Activated naive CD4-positive, alpha-beta T cell treated with anti-CD3 and anti-CD28 coated beads, Interleukin-2, amount 50 U/mL, for 24 hours (primary cell): ENCODE measurements at regions not wholly inside any gene's neighbourhood (a gene's known extent, or its start where the extent isn't known, plus 50 kb on each side); places are given as distances from the start of the nearest gene placed in this dataset.
"Not testable (repeated sequence)": the region's sequence is repeated elsewhere in the genome, so short reads cannot be mapped to it uniquely, and the experiment has no call there.

Experiments used
- H3K27ac Mint-ChIP-seq: one replicate; pipeline ENCODE4 v1.8.0; 2021; ENCODE audit warnings: mild to moderate bottlenecking, mixed read lengths
- H3K27me3 Mint-ChIP-seq: one replicate; pipeline ENCODE4 v1.8.0; 2021; ENCODE audit warnings: mixed read lengths
- H3K36me3 Mint-ChIP-seq: one replicate; pipeline ENCODE4 v1.8.0; 2021; ENCODE audit warnings: mixed read lengths
- H3K4me1 Mint-ChIP-seq: one replicate; pipeline ENCODE4 v1.8.0; 2021; ENCODE audit warnings: mixed read lengths
- H3K4me3 Mint-ChIP-seq: one replicate; pipeline ENCODE4 v1.8.0; 2021; ENCODE audit warnings: mild to moderate bottlenecking, mixed read lengths
- H3K9me3 Mint-ChIP-seq: one replicate; pipeline ENCODE4 v1.8.0; 2021; ENCODE audit warnings: mixed read lengths

- H3K27ac Mint-ChIP-seq, result no peak overlapping the region
- H3K4me1 Mint-ChIP-seq, result no peaks in the 10 kb centered on the region
- no peaks in the 10 kb centered on the region for H3K36me3 Mint-ChIP-seq
- no peaks in the 10 kb centered on the region for H3K27me3 Mint-ChIP-seq
- peaks cover 9% of the 10 kb centered on the region for H3K9me3 Mint-ChIP-seq
- H3K4me3 Mint-ChIP-seq, result no peak overlapping the region
These were observed 161.2 kb upstream of the FRG1 start for GRCh38 chr4:189779281-189779980.

GRCh38 chr4:189780391-189780790, 160.3 kb upstream of the FRG1 start:
- Mint-ChIP-seq H3K27me3 (no peaks in the 10 kb centered on the region), H3K27ac (no peak overlapping the region), H3K9me3 (peaks cover 9% of the 10 kb centered on the region), H3K4me1 (no peaks in the 10 kb centered on the region), H3K36me3 (no peaks in the 10 kb centered on the region), H3K4me3 (no peak overlapping the region)

- H3K27me3 Mint-ChIP-seq, result no peaks in the 10 kb centered on the region
- H3K36me3 Mint-ChIP-seq, result no peaks in the 10 kb centered on the region
- peaks cover 9% of the 10 kb centered on the region for H3K9me3 Mint-ChIP-seq
- no peak overlapping the region for H3K27ac Mint-ChIP-seq
- no peak overlapping the region for H3K4me3 Mint-ChIP-seq
- no peaks in the 10 kb centered on the region for H3K4me1 Mint-ChIP-seq
These were observed 156.0 kb upstream of the FRG1 start for GRCh38 chr4:189784651-189785050.

- H3K4me3 Mint-ChIP-seq, result no peak overlapping the region
- H3K9me3 Mint-ChIP-seq, result peaks cover 9% of the 10 kb centered on the region
- no peaks in the 10 kb centered on the region for H3K4me1 Mint-ChIP-seq
- no peaks in the 10 kb centered on the region for H3K36me3 Mint-ChIP-seq
- H3K27ac Mint-ChIP-seq, result no peak overlapping the region
- no peaks in the 10 kb centered on the region for H3K27me3 Mint-ChIP-seq
These were observed 155.4 kb upstream of the FRG1 start for GRCh38 chr4:189785257-189785656.

- Mint-ChIP-seq H3K27ac (no peak overlapping the region), H3K4me1 (no peaks in the 10 kb centered on the region), H3K9me3 (peaks cover 8% of the 10 kb centered on the region), H3K36me3 (no peaks in the 10 kb centered on the region), H3K4me3 (no peak overlapping the region), H3K27me3 (no peaks in the 10 kb centered on the region)
These were observed 154.2 kb upstream of the FRG1 start for GRCh38 chr4:189786447-189786846.

GRCh38 chr4:189787216-189788031, 153.2 kb upstream of the FRG1 start:
- H3K9me3 Mint-ChIP-seq, result no peaks in the 10 kb centered on the region
- no peaks in the 10 kb centered on the region for H3K4me1 Mint-ChIP-seq
- H3K27me3 Mint-ChIP-seq, result peaks cover 2% of the 10 kb centered on the region
- no peaks in the 10 kb centered on the region for H3K36me3 Mint-ChIP-seq
- H3K27ac Mint-ChIP-seq, result no peak overlapping the region
- no peak overlapping the region for H3K4me3 Mint-ChIP-seq

- no peak overlapping the region for H3K4me3 Mint-ChIP-seq
These were observed 147.6 kb upstream of the FRG1 start for GRCh38 chr4:189792924-189793618.

GRCh38 chr4:189800545-189801088, 140.1 kb upstream of the FRG1 start:
- no peaks in the 10 kb centered on the region for H3K36me3 Mint-ChIP-seq
- H3K4me3 Mint-ChIP-seq, result no peak overlapping the region
- H3K27me3 Mint-ChIP-seq, result no peaks in the 10 kb centered on the region
- H3K4me1 Mint-ChIP-seq, result no peaks in the 10 kb centered on the region
- H3K27ac Mint-ChIP-seq, result no peak overlapping the region
- peaks cover 6% of the 10 kb centered on the region for H3K9me3 Mint-ChIP-seq

More at GRCh38 chr4:189792924-189793618, 147.6 kb upstream of the FRG1 start:
- no peak overlapping the region for H3K27ac Mint-ChIP-seq
- H3K27me3 Mint-ChIP-seq, result peaks cover 2% of the 10 kb centered on the region
- H3K9me3 Mint-ChIP-seq, result no peaks in the 10 kb centered on the region
- no peaks in the 10 kb centered on the region for H3K36me3 Mint-ChIP-seq
- H3K4me1 Mint-ChIP-seq, result peaks cover 6% of the 10 kb centered on the region

GRCh38 chr4:189802884-189803283, 137.8 kb upstream of the FRG1 start:
- Mint-ChIP-seq H3K27ac (no peak overlapping the region), H3K9me3 (peaks cover 6% of the 10 kb centered on the region), H3K4me1 (no peaks in the 10 kb centered on the region), H3K36me3 (no peaks in the 10 kb centered on the region), H3K4me3 (no peak overlapping the region), H3K27me3 (no peaks in the 10 kb centered on the region)

GRCh38 chr4:189804894-189805293, 135.8 kb upstream of the FRG1 start:
- no peaks in the 10 kb centered on the region for H3K4me1 Mint-ChIP-seq
- H3K9me3 Mint-ChIP-seq, result peaks cover 6% of the 10 kb centered on the region
- H3K27me3 Mint-ChIP-seq, result no peaks in the 10 kb centered on the region
- no peak overlapping the region for H3K27ac Mint-ChIP-seq
- H3K4me3 Mint-ChIP-seq, result no peak overlapping the region
- no peaks in the 10 kb centered on the region for H3K36me3 Mint-ChIP-seq

- H3K27me3 Mint-ChIP-seq, result peaks cover 2% of the 10 kb centered on the region
- peaks cover 6% of the 10 kb centered on the region for H3K9me3 Mint-ChIP-seq
- H3K4me1 Mint-ChIP-seq, result no peaks in the 10 kb centered on the region
- no peak overlapping the region for H3K4me3 Mint-ChIP-seq
- H3K36me3 Mint-ChIP-seq, result no peaks in the 10 kb centered on the region
- H3K27ac Mint-ChIP-seq, result no peak overlapping the region
These were observed 134.2 kb upstream of the FRG1 start for GRCh38 chr4:189806506-189806905.

- Mint-ChIP-seq H3K36me3 (no peaks in the 10 kb centered on the region), H3K27ac (no peak overlapping the region), H3K9me3 (peaks cover 6% of the 10 kb centered on the region), H3K4me1 (no peaks in the 10 kb centered on the region), H3K27me3 (peaks cover 2% of the 10 kb centered on the region), H3K4me3 (no peak overlapping the region)
These were observed 133.6 kb upstream of the FRG1 start for GRCh38 chr4:189807031-189807430.

- H3K36me3 Mint-ChIP-seq, result no peaks in the 10 kb centered on the region
- peaks cover 2% of the 10 kb centered on the region for H3K27me3 Mint-ChIP-seq
- no peak overlapping the region for H3K4me3 Mint-ChIP-seq
- H3K9me3 Mint-ChIP-seq, result peaks cover 6% of the 10 kb centered on the region
- H3K4me1 Mint-ChIP-seq, result no peaks in the 10 kb centered on the region
- no peak overlapping the region for H3K27ac Mint-ChIP-seq
These were observed 131.4 kb upstream of the FRG1 start for GRCh38 chr4:189809241-189809735.

GRCh38 chr4:189809839-189810238, 130.8 kb upstream of the FRG1 start:
- Mint-ChIP-seq H3K4me1 (no peaks in the 10 kb centered on the region), H3K4me3 (no peak overlapping the region), H3K27me3 (peaks cover 2% of the 10 kb centered on the region), H3K27ac (no peak overlapping the region), H3K36me3 (no peaks in the 10 kb centered on the region), H3K9me3 (peaks cover 6% of the 10 kb centered on the region)

GRCh38 chr4:189810318-189811181, 130.1 kb upstream of the FRG1 start:
- not testable (repeated sequence) for H3K36me3 Mint-ChIP-seq, H3K27me3 Mint-ChIP-seq, H3K4me3 Mint-ChIP-seq, H3K9me3 Mint-ChIP-seq, H3K27ac Mint-ChIP-seq, H3K4me1 Mint-ChIP-seq
